CD4-positive, alpha-beta T cell (primary cell): ENCODE measurements at regions not wholly inside any gene's neighbourhood (a gene's known extent, or its start where the extent isn't known, plus 50 kb on each side); places are given as distances from the start of the nearest gene placed in this dataset.

Experiments
- ATAC-seq: fragments of 200-7000 bp; cut with Tn5 transposase; one replicate; pipeline ENCODE4 v1.10.0; 2022; ENCODE audit warnings: mild to moderate bottlenecking; ENCODE audit not compliant: poor library complexity
- CTCF ChIA-PET: fragments of 350-600 bp; sonication (Branson Sonifier 250); formaldehyde crosslinking; loops from one replicate; lab custom pipeline; 2021; ENCODE audit warnings: antibody characterized with exemption, inconsistent platforms; lab: Charles Lee
- POLR2A ChIA-PET: fragments of 350-600 bp; sonication (Branson Sonifier 250); formaldehyde crosslinking; loops from one replicate; lab custom pipeline; 2021; ENCODE audit warnings: antibody characterized with exemption, inconsistent platforms; lab: Charles Lee
- DNase-seq, 14 experiments: peaks; one replicate each; pipeline ENCODE4 v3.0.0-alpha.2; 2013 to 2020; ENCODE audit warnings: mixed read lengths in 2 of 14
- H3K27ac ChIP-seq, 2 donors: one replicate each; pipeline versions ENCODE4 v1.5.1 to v1.7.0; 2013; ENCODE audit warnings: low read length in 2 of 2, low read depth in 1 of 2, mild to moderate bottlenecking in 1 of 2
- H3K27me3 ChIP-seq, 2 experiments: 1 replicate in 1 of 2; 2 replicates in 1 of 2; pipeline versions ENCODE4 v1.6.1 to v1.7.0; 2013; ENCODE audit warnings: low read length in 2 of 2, control low read depth in 1 of 2, mild to moderate bottlenecking in 1 of 2, moderate library complexity in 1 of 2; ENCODE audit not compliant: insufficient read depth in 2 of 2, control insufficient read depth in 1 of 2
- H3K36me3 ChIP-seq: one replicate; pipeline ENCODE4 v1.6.1; 2013; ENCODE audit warnings: low read length, control low read depth; ENCODE audit not compliant: insufficient read depth
- H3K4me1 ChIP-seq: one replicate; pipeline ENCODE4 v1.6.1; 2013; ENCODE audit warnings: low read length, control low read depth; ENCODE audit not compliant: insufficient read depth
- H3K4me3 ChIP-seq: one replicate; pipeline ENCODE4 v1.5.1; 2013; ENCODE audit warnings: mild to moderate bottlenecking, low read length, moderate library complexity
- H3K9me3 ChIP-seq, 2 experiments: 1 replicate in 1 of 2; 2 replicates in 1 of 2; pipeline versions ENCODE4 v1.6.1 to v1.7.0; 2013; ENCODE audit warnings: low read length in 2 of 2, mild to moderate bottlenecking in 2 of 2, control low read depth in 1 of 2, moderate library complexity in 1 of 2; ENCODE audit not compliant: control insufficient read depth in 1 of 2, insufficient read depth in 1 of 2
- H3K27ac Mint-ChIP-seq: one replicate; pipeline ENCODE4 v1.8.0; 2020; ENCODE audit warnings: mixed read lengths
- H3K27me3 Mint-ChIP-seq: one replicate; pipeline ENCODE4 v1.8.0; 2021; ENCODE audit warnings: mixed read lengths
- H3K36me3 Mint-ChIP-seq: one replicate; pipeline ENCODE4 v1.8.0; 2021; ENCODE audit warnings: low read depth, mixed read lengths
- H3K4me1 Mint-ChIP-seq: one replicate; pipeline ENCODE4 v1.8.0; 2021; ENCODE audit warnings: low read depth, mixed read lengths
- H3K4me3 Mint-ChIP-seq: one replicate; pipeline ENCODE4 v1.8.0; 2020; ENCODE audit warnings: mild to moderate bottlenecking, mixed read lengths
- H3K9me3 Mint-ChIP-seq: one replicate; pipeline ENCODE4 v1.8.0; 2020; ENCODE audit warnings: mixed read lengths
- CTCF ChIP-seq: fragments of 200-600 bp; IDR thresholded peaks from one replicate; pipeline ENCODE4 v1.8.0; 2022; ENCODE audit warnings: antibody characterized with exemption, mild to moderate bottlenecking
- intact Hi-C, 2 experiments: fragments of 100-400 bp; cut with DNase I in 1 of 2; cut with micrococcal nuclease in 1 of 2; formaldehyde crosslinking; loops; one replicate each; pipeline versions ENCODE4 v1.15.1 to v1.9.0; 2023 to 2025; cut with DNase I, micrococcal nuclease

GRCh38 chr12:107148107-107148506, 54.8 kb upstream of the CRY1 start:
- H3K4me3 ChIP-seq, result no peak overlapping the region
- no peaks in the 10 kb centered on the region for H3K27me3 ChIP-seq
- ATAC-seq, result no peak
- TF ChIP-seq CTCF, result no peak
- ChIA-PET CTCF (no interaction called here), POLR2A (no interaction called here)
- no peak overlapping the region for H3K27ac Mint-ChIP-seq
- no peak overlapping the region for H3K4me3 Mint-ChIP-seq
- H3K9me3 Mint-ChIP-seq, result no peaks in the 10 kb centered on the region
- no peaks in the 10 kb centered on the region for H3K27me3 Mint-ChIP-seq
- no peaks in the 10 kb centered on the region for H3K4me1 ChIP-seq
- H3K36me3 Mint-ChIP-seq, result no peaks in the 10 kb centered on the region
- no peak for DNase-seq
- H3K9me3 ChIP-seq, result no peaks in the 10 kb centered on the region
- intact Hi-C loops, result no loop called here
- no peak overlapping the region for H3K27ac ChIP-seq
- no peaks in the 10 kb centered on the region for H3K4me1 Mint-ChIP-seq
- H3K36me3 ChIP-seq, result no peaks in the 10 kb centered on the region

GRCh38 chr12:107152315-107152714, 59.0 kb upstream of the CRY1 start:
- H3K9me3 ChIP-seq, result no peaks in the 10 kb centered on the region
- ChIA-PET CTCF (no interaction called here), POLR2A (no interaction called here)
- Mint-ChIP-seq H3K9me3 (no peaks in the 10 kb centered on the region), H3K36me3 (no peaks in the 10 kb centered on the region), H3K4me1 (no peaks in the 10 kb centered on the region), H3K27me3 (peaks cover 19% of the 10 kb centered on the region), H3K4me3 (no peak overlapping the region), H3K27ac (no peak overlapping the region)
- peaks cover 0 to 4% of the 10 kb centered on the region in 2 experiments for H3K27me3 ChIP-seq
- H3K27ac ChIP-seq, result no peak overlapping the region
- intact Hi-C loops, result no loop called here
- H3K4me1 ChIP-seq, result no peaks in the 10 kb centered on the region
- H3K36me3 ChIP-seq, result no peaks in the 10 kb centered on the region
- H3K4me3 ChIP-seq, result no peak overlapping the region
- no peak for TF ChIP-seq CTCF
- ATAC-seq (no peak), DNase-seq (no peak)

- ChIA-PET CTCF (interaction anchor here (0.8 to 1.2 kb wide), 2 partner anchors 9 kb away, joined by 3 read pairs; no protein-coding TSS in a partner anchor), POLR2A (no interaction called here)
- no peaks in the 10 kb centered on the region for H3K36me3 ChIP-seq
- Mint-ChIP-seq H3K4me3 (no peak overlapping the region), H3K27ac (no peak overlapping the region), H3K36me3 (no peaks in the 10 kb centered on the region), H3K9me3 (no peaks in the 10 kb centered on the region), H3K27me3 (peaks cover 61% of the 10 kb centered on the region), H3K4me1 (no peaks in the 10 kb centered on the region)
- no peak overlapping the region for H3K27ac ChIP-seq
- TF ChIP-seq CTCF, result no peak
- no peak for DNase-seq
- H3K9me3 ChIP-seq, result no peaks in the 10 kb centered on the region
- H3K4me3 ChIP-seq, result no peak overlapping the region
- H3K4me1 ChIP-seq, result no peaks in the 10 kb centered on the region
- no peak for ATAC-seq
- intact Hi-C loops, result no loop called here
- peaks cover 4% of the 10 kb centered on the region in 2 experiments for H3K27me3 ChIP-seq
Measured at GRCh38 chr12:107159384-107159900, 66.1 kb upstream of the CRY1 start.
